Caco-2 (cell line): ENCODE measurements at regions not wholly inside any gene's neighbourhood (a gene's known extent, or its start where the extent isn't known, plus 50 kb on each side); places are given as distances from the start of the nearest gene placed in this dataset.

Experiments
- BruUV-seq: library from RNA; stranded (reverse); fragments of 400-500 nt; replicated peaks from 2 replicates; lab custom pipeline; 2021; lab: Mats Ljungman, UMichigan
- CTCF ChIA-PET: fragments of 300-600 bp; sonication (Branson Sonifier 250); formaldehyde crosslinking; loops from one replicate; lab custom pipeline; 2022; ENCODE audit warnings: antibody characterized with exemption; lab: Charles Lee
- POLR2A ChIA-PET: fragments of 300-600 bp; sonication (Branson Sonifier 250); formaldehyde crosslinking; loops from one replicate; lab custom pipeline; 2022; ENCODE audit warnings: antibody characterized with exemption; lab: Charles Lee
- DNase-seq, 2 experiments: peaks; one replicate each; pipeline versions ENCODE4 v3.0.0 to v3.0.0-alpha.2; 2020 to 2022
- H3K27me3 ChIP-seq: replicated peaks from 2 replicates; pipeline ENCODE4 v1.6.0; 2011; ENCODE audit warnings: low read length; ENCODE audit not compliant: control insufficient read depth, insufficient read depth
- H3K36me3 ChIP-seq: 2 replicates; pipeline ENCODE4 v1.5.1; 2011; ENCODE audit warnings: low read length; ENCODE audit not compliant: control insufficient read depth, insufficient read depth
- H3K4me1 ChIP-seq: fragments of 250-450 bp; sonication (Bioruptor Pico); 2 replicates; pipeline ENCODE4 v1.5.1; 2020; ENCODE audit warnings: mild to moderate bottlenecking
- H3K4me3 ChIP-seq: 2 replicates; pipeline ENCODE4 v1.5.1; 2011; ENCODE audit warnings: low read depth, mild to moderate bottlenecking, control low read depth, low read length
- H3K9me3 ChIP-seq: fragments of 250-450 bp; sonication (Bioruptor Pico); 2 replicates; pipeline ENCODE4 v1.5.1; 2020; ENCODE audit warnings: mild to moderate bottlenecking, moderate library complexity
- H3K27ac Mint-ChIP-seq: one replicate; pipeline ENCODE4 v1.8.0; 2022; ENCODE audit warnings: mixed read lengths; ENCODE audit not compliant: unreplicated experiment
- H3K27me3 Mint-ChIP-seq: one replicate; pipeline ENCODE4 v1.8.0; 2022; ENCODE audit warnings: mixed read lengths; ENCODE audit not compliant: insufficient read depth, unreplicated experiment
- H3K36me3 Mint-ChIP-seq: one replicate; pipeline ENCODE4 v1.8.0; 2022; ENCODE audit warnings: mild to moderate bottlenecking, mixed read lengths; ENCODE audit not compliant: insufficient read depth, unreplicated experiment
- H3K4me1 Mint-ChIP-seq: one replicate; pipeline ENCODE4 v1.8.0; 2022; ENCODE audit warnings: low read depth, mixed read lengths; ENCODE audit not compliant: unreplicated experiment
- H3K4me3 Mint-ChIP-seq: one replicate; pipeline ENCODE4 v1.8.0; 2022; ENCODE audit warnings: mild to moderate bottlenecking, moderate library complexity, mixed read lengths; ENCODE audit not compliant: unreplicated experiment
- H3K9me3 Mint-ChIP-seq: one replicate; pipeline ENCODE4 v1.8.0; 2022; ENCODE audit warnings: mixed read lengths; ENCODE audit not compliant: unreplicated experiment
- CTCF ChIP-seq, 2 experiments: fragments of 200-600 bp in 1 of 2; IDR thresholded peaks; 1 replicate in 1 of 2; 2 replicates in 1 of 2; pipeline versions ENCODE4 v1.5.1 to v1.8.0; 2011 to 2022; ENCODE audit warnings: antibody characterized with exemption in 1 of 2, control low read depth in 1 of 2, inconsistent platforms in 1 of 2, low read depth in 1 of 2, low read length in 1 of 2, mild to moderate bottlenecking in 1 of 2, moderate library complexity in 1 of 2; ENCODE audit not compliant: insufficient read depth in 1 of 2, severe bottlenecking in 1 of 2, unreplicated experiment in 1 of 2
- intact Hi-C: fragments of 100-400 bp; cut with micrococcal nuclease; formaldehyde crosslinking; loops from one replicate; pipeline ENCODE4 v1.10.0; 2022; ENCODE audit not compliant: unreplicated experiment

DNA sequence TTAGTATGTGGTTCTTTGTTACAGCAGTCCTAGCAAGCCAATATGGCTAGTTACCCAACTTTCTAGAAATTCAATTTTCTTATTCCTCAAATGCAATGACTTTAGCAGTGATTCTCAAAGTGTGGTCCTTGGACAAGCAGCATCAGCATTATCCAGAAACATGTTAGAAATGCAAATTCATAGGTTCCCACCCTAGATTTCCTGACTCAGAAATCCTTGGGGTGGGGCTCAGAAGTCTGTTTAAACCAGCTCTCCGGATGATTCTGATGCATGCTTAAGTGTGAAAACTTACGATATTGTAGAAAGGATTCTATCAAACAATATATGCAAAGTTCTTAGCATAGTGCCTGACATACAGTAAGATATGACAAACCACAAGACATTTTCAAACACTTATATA, 757.1 kb downstream of the DHX35 start:
- Mint-ChIP-seq H3K9me3 (peaks cover 24% of the 10 kb centered on the region), H3K36me3 (no peaks in the 10 kb centered on the region), H3K4me1 (no peaks in the 10 kb centered on the region), H3K27me3 (no peaks in the 10 kb centered on the region), H3K27ac (no peak overlapping the region), H3K4me3 (no peak overlapping the region)
- no peak for TF ChIP-seq CTCF (IDR thresholded peaks at IDR 0.05; ENCODE audit: insufficient read depth in 1 of 2, low read depth in 1 of 2, low read length in 1 of 2, severe bottlenecking in 1 of 2, unreplicated experiment in 1 of 2)
- Histone ChIP-seq H3K4me3 (no peak overlapping the region), H3K27me3 (no peaks in the 10 kb centered on the region), H3K4me1 (no peaks in the 10 kb centered on the region), H3K9me3 (peaks cover 11% of the 10 kb centered on the region), H3K36me3 (no peaks in the 10 kb centered on the region)
- ChIA-PET CTCF (no interaction called here), POLR2A (no interaction called here)
- intact Hi-C loops, result no loop called here
- BruUV-seq, result no TSS peak
- DNase-seq, result no peak

GRCh38 chr20:39717936-39718335, 755.8 kb downstream of the DHX35 start:
- ChIA-PET POLR2A (no interaction called here), CTCF (no interaction called here)
- no peak for DNase-seq
- no peak for TF ChIP-seq CTCF (IDR thresholded peaks at IDR 0.05; ENCODE audit: insufficient read depth in 1 of 2, low read depth in 1 of 2, low read length in 1 of 2, severe bottlenecking in 1 of 2, unreplicated experiment in 1 of 2)
- peaks cover 11% of the 10 kb centered on the region for H3K9me3 ChIP-seq
- H3K36me3 Mint-ChIP-seq, result no peaks in the 10 kb centered on the region
- H3K27ac Mint-ChIP-seq, result no peak overlapping the region
- intact Hi-C loops, result no loop called here
- H3K27me3 ChIP-seq, result no peaks in the 10 kb centered on the region
- H3K4me3 ChIP-seq, result no peak overlapping the region
- no peak overlapping the region for H3K4me3 Mint-ChIP-seq
- H3K4me1 ChIP-seq, result no peaks in the 10 kb centered on the region
- no peaks in the 10 kb centered on the region for H3K27me3 Mint-ChIP-seq
- peaks cover 21% of the 10 kb centered on the region for H3K9me3 Mint-ChIP-seq
- H3K36me3 ChIP-seq, result no peaks in the 10 kb centered on the region
- no TSS peak for BruUV-seq
- H3K4me1 Mint-ChIP-seq, result no peaks in the 10 kb centered on the region

GRCh38 chr20:39716796-39717341, 754.7 kb downstream of the DHX35 start:
- ChIA-PET CTCF (no interaction called here), POLR2A (no interaction called here)
- no peaks in the 10 kb centered on the region for H3K36me3 Mint-ChIP-seq
- peaks cover 10% of the 10 kb centered on the region for H3K9me3 Mint-ChIP-seq
- no peaks in the 10 kb centered on the region for H3K4me1 Mint-ChIP-seq
- Histone ChIP-seq H3K36me3 (no peaks in the 10 kb centered on the region), H3K9me3 (peaks cover 11% of the 10 kb centered on the region), H3K27me3 (no peaks in the 10 kb centered on the region), H3K4me1 (no peaks in the 10 kb centered on the region), H3K4me3 (no peak overlapping the region)
- intact Hi-C loops, result no loop called here
- no peak overlapping the region for H3K4me3 Mint-ChIP-seq
- BruUV-seq, result no TSS peak
- no peaks in the 10 kb centered on the region for H3K27me3 Mint-ChIP-seq
- no peak for TF ChIP-seq CTCF (IDR thresholded peaks at IDR 0.05; ENCODE audit: insufficient read depth in 1 of 2, low read depth in 1 of 2, low read length in 1 of 2, severe bottlenecking in 1 of 2, unreplicated experiment in 1 of 2)
- no peak for DNase-seq
- no peak overlapping the region for H3K27ac Mint-ChIP-seq
